ENCODE measurements at regions not wholly inside any gene's neighbourhood (a gene's known extent, or its start where the extent isn't known, plus 50 kb on each side); places are given as distances from the start of the nearest gene placed in this dataset.
"Not testable (repeated sequence)": the region's sequence is repeated elsewhere in the genome, so short reads cannot be mapped to it uniquely, and the experiment has no call there.

GRCh38 chrX:113373421-113373820, 532.8 kb upstream of the AMOT start:
- not testable (repeated sequence) for DNase-seq (ENCODE audit: low spot score)

- no peak for DNase-seq (ENCODE audit: low spot score)
Measured at GRCh38 chrX:113370006-113370405, 529.4 kb upstream of the AMOT start.

GRCh38 chrX:113369056-113369455, 528.4 kb upstream of the AMOT start:
- DNase-seq (ENCODE audit: low spot score) = no peak

- no peak for DNase-seq (ENCODE audit: low spot score)
Measured at GRCh38 chrX:113353134-113353533, 512.5 kb upstream of the AMOT start.

- no peak for DNase-seq (ENCODE audit: low spot score)
Measured at GRCh38 chrX:113330416-113330815, 489.8 kb upstream of the AMOT start.

GRCh38 chrX:113315927-113316326, 475.3 kb upstream of the AMOT start:
- no peak for DNase-seq (ENCODE audit: low spot score)

GRCh38 chrX:113305496-113305895, 464.9 kb upstream of the AMOT start:
- DNase-seq (ENCODE audit: low spot score) = peak; percentile 2

- no peak for DNase-seq (ENCODE audit: low spot score)
Measured at GRCh38 chrX:113300580-113300979, 459.9 kb upstream of the AMOT start.

- no peak for DNase-seq (ENCODE audit: low spot score)
Measured at GRCh38 chrX:113297437-113297836, 456.8 kb upstream of the AMOT start.

GRCh38 chrX:113289503-113289902, 448.9 kb upstream of the AMOT start:
- DNase-seq (ENCODE audit: low spot score) = no peak

- DNase-seq (ENCODE audit: low spot score) = no peak
Measured at GRCh38 chrX:113287761-113288160, 447.1 kb upstream of the AMOT start.

- no peak for DNase-seq (ENCODE audit: low spot score)
Measured at GRCh38 chrX:113275804-113276203, 435.2 kb upstream of the AMOT start.

GRCh38 chrX:113274791-113275190, 434.2 kb upstream of the AMOT start:
- DNase-seq (ENCODE audit: low spot score) = no peak

- peak; percentile 8 for DNase-seq (ENCODE audit: low spot score)
Measured at GRCh38 chrX:113274345-113274744, 433.7 kb upstream of the AMOT start.

GRCh38 chrX:113269203-113269602, 428.6 kb upstream of the AMOT start:
- no peak for DNase-seq (ENCODE audit: low spot score)

GRCh38 chrX:113260474-113260873, 419.8 kb upstream of the AMOT start:
- DNase-seq (ENCODE audit: low spot score) = peak; percentile 6

GRCh38 chrX:113222305-113222704, 381.7 kb upstream of the AMOT start:
- DNase-seq (ENCODE audit: low spot score) = no peak

GRCh38 chrX:113212052-113212451, 371.4 kb upstream of the AMOT start:
- no peak for DNase-seq (ENCODE audit: low spot score)

GRCh38 chrX:113202601-113203000, 362.0 kb upstream of the AMOT start:
- no peak for DNase-seq (ENCODE audit: low spot score)

- no peak for DNase-seq (ENCODE audit: low spot score)
Measured at GRCh38 chrX:113195949-113196348, 355.3 kb upstream of the AMOT start.

GRCh38 chrX:113192418-113192817, 351.8 kb upstream of the AMOT start:
- no peak for DNase-seq (ENCODE audit: low spot score)

GRCh38 chrX:113157496-113157895, 316.9 kb upstream of the AMOT start:
- DNase-seq (ENCODE audit: low spot score) = no peak

GRCh38 chrX:113154315-113154714, 313.7 kb upstream of the AMOT start:
- not testable (repeated sequence) for DNase-seq (ENCODE audit: low spot score)

- no peak for DNase-seq (ENCODE audit: low spot score)
Measured at GRCh38 chrX:113136836-113137235, 296.2 kb upstream of the AMOT start.

GRCh38 chrX:113133316-113133715, 292.7 kb upstream of the AMOT start:
- no peak for DNase-seq (ENCODE audit: low spot score)

All from H4 (cell line).